ENCODE measurements at regions not wholly inside any gene's neighbourhood (a gene's known extent, or its start where the extent isn't known, plus 50 kb on each side); places are given as distances from the start of the nearest gene placed in this dataset.

GRCh38 chr4:155540698-155541097 lies 126.0 kb upstream of the GUCY1A1 start:
- TF ChIP-seq CTCF (conservative IDR thresholded peaks at IDR 0.05): no peak
- TF ChIP-seq ZFX (IDR thresholded peaks at IDR 0.05): no peak
- no peak overlapping the region for H3K27ac ChIP-seq

- no peak overlapping the region for H3K27ac ChIP-seq
- TF ChIP-seq ZFX (IDR thresholded peaks at IDR 0.05): no peak
- TF ChIP-seq CTCF (conservative IDR thresholded peaks at IDR 0.05): no peak
Observed at GRCh38 chr4:155539746-155540145, 126.9 kb upstream of the GUCY1A1 start.

GRCh38 chr4:155535802-155536454 lies 130.7 kb upstream of the GUCY1A1 start:
- TF ChIP-seq ZFX (IDR thresholded peaks at IDR 0.05): no peak
- TF ChIP-seq CTCF (conservative IDR thresholded peaks at IDR 0.05): no peak
- no peak overlapping the region for H3K27ac ChIP-seq

- H3K27ac ChIP-seq: no peak overlapping the region; the same call in 1 of the 2 replicates
- TF ChIP-seq ZFX (IDR thresholded peaks at IDR 0.05) (no peak), CTCF (conservative IDR thresholded peaks at IDR 0.05) (no peak)
Observed at GRCh38 chr4:155532373-155533085, 134.1 kb upstream of the GUCY1A1 start.

GRCh38 chr4:155530857-155531256 lies 135.8 kb upstream of the GUCY1A1 start:
- TF ChIP-seq ZFX (IDR thresholded peaks at IDR 0.05): no peak
- no peak for TF ChIP-seq CTCF (conservative IDR thresholded peaks at IDR 0.05)
- H3K27ac ChIP-seq: peak overlapping the region; percentile 55; the same call in 1 of the 2 replicates

GRCh38 chr4:155530290-155530689 lies 136.4 kb upstream of the GUCY1A1 start:
- TF ChIP-seq ZFX (IDR thresholded peaks at IDR 0.05) (no peak), CTCF (conservative IDR thresholded peaks at IDR 0.05) (no peak)
- no peak overlapping the region for H3K27ac ChIP-seq

- H3K27ac ChIP-seq: no peak overlapping the region
- TF ChIP-seq CTCF (conservative IDR thresholded peaks at IDR 0.05) (no peak; the same call in 1 of the 2 replicates), ZFX (IDR thresholded peaks at IDR 0.05) (no peak)
Observed at GRCh38 chr4:155529716-155530115, 136.9 kb upstream of the GUCY1A1 start.

Data from C4-2B (cell line).